DMS114 treated with DMSO at 0.1 percent for 48 hours (cell line): ENCODE measurements at regions not wholly inside any gene's neighbourhood (a gene's known extent, or its start where the extent isn't known, plus 50 kb on each side); places are given as distances from the start of the nearest gene placed in this dataset.

Experiments
- DNase-seq: peaks from one replicate; lab custom pipeline; 2025; ENCODE audit not compliant: unreplicated experiment; lab: John Stamatoyannopoulos, UW

DNA sequence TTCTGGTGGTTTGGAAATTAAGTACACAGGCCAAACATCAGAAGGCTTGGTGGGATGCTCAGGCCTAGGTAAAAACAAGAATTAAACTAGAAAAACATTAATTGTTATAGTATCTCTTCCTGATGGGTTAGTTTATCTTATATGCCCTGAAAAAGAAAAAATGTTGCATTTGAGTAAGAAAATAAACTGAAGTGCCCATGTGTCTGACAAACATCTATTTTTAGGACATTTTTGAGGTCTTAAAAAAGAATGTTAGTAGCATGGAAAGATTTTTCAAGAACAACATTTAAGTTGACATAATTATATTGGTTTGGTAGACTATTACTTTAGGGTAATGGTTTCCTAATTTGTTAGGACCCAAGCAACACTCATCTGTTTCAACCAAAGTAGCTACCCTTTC lies 140.1 kb upstream of the RND3 start:
- no peak for DNase-seq

DNA sequence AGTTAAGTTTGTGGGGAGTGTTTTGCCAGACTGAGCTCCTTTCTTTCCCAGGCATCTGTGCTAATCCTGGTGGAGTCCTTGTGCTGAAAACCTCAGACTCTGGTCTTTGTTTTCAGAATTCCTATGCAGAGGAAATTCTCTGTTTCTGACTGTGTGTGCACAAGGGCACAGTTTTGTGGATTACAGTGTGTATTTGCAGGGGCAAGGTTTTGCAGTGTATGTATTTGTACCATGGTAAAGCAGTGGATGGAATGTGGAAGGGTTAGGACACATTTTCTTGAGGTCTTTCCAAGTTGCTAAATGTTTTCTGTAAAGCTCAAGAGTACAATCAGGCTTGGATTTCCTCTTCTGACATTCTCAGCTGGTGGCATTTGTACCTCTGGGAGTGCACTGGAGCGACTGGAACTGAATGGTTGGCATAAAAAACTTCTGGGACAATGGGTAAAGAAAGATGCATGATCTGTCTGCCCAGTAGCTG lies 139.5 kb upstream of the RND3 start:
- DNase-seq = no peak

DNA sequence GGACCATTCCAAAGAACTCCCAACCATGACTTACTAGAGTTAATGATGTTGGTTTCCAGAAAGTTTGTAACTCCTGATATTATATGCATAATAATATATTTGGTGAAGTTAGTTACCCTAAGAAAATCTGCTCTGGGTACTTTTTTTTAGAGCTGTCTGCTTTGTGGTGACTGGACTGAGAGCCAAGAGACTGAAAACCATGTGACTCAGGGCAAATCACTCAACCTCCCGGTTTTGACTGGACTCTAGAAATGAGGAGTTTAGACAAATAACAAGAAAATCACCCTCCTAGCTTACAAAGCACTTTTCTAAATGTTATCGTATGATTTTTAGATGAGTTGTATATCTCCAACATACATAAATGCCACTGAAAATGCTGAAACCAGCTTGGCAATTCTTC lies 138.3 kb upstream of the RND3 start:
- no peak for DNase-seq

DNA sequence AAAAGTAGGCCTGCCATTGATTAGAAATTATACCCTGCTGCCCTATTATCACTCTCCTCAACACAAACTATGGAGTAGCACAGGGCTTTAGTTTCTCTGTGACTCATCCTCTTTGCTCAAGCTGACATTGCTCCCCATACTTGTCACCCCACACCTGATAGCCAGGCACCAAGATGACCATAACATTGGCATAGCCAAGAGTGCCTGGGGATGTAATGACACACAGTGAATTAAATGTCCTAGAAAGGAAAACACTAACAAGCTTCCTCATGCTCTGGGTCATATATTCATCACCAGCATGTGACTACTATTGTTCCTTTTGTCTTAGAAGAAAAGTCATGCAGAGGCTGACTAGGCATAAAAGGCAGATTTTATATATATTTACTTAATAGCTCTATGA lies 137.8 kb upstream of the RND3 start:
- no peak for DNase-seq

DNA sequence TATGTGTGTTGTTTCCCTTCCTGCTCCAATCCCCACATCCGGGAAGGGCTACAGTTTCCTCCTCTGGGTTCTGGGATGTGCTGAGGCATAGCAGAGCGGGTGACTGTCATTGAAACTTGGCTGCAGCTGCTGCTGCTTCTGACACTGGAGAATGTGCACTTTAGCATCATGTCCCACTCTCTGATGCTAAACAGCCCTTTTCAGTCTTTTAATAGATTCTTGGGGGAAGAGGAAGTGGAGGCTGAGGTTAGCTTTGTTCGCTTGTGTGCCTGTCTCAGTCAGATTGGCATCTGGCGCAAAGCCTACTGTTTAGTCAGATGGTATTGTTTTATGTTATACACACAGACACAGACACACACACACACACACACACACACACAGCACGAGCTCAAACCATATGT lies 136.5 kb upstream of the RND3 start:
- no peak for DNase-seq

DNA sequence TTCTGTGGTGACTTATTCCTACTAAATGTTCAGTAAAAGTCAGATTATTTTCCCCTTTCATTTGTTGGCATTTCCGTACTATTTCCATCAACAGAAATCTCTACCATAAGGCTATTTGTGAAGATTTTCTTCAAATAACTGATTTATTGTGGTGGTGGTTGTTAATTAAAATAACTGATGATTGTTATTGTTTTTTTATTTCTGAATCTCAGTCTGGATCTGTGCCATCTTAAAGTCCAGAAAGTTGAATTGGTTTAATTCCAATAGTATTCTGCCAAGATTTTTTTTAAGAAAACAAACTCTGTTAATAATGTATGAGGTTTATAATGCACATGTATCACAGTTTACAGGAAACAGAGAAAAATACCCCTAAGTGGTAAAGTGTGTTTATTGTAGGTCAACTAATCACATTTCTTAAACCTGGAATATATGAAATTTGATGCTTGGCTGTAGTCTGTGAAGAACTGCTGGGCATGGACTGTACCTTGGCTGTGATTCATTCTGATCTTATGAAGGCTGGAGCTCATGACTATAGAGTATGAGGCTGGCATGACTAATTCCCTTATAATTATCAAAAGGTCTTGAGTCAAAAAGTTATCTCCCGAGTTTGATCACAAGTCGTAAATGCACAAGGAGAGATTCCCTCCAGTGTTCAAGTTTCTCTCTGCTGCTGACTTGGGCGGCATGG lies 134.2 kb upstream of the RND3 start:
- DNase-seq = no peak

DNA sequence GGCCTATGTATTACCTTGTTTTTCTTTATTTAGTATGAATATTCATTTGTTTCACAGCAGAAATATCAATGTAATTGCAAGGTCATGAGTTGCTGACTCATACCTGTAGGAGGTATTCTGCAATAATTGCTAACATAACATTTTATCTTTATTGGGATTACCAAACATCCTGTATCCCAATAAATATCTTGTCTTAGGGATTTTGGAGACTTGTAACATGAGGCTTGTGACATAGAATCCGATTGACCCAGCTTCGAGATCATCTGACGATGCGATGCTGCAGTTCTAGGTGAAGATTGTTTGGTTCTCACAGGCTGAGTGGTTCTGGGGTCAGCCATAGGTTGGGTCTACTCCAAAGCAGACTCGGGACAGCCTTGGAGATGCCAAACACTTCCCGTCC lies 133.4 kb upstream of the RND3 start:
- DNase-seq = no peak

DNA sequence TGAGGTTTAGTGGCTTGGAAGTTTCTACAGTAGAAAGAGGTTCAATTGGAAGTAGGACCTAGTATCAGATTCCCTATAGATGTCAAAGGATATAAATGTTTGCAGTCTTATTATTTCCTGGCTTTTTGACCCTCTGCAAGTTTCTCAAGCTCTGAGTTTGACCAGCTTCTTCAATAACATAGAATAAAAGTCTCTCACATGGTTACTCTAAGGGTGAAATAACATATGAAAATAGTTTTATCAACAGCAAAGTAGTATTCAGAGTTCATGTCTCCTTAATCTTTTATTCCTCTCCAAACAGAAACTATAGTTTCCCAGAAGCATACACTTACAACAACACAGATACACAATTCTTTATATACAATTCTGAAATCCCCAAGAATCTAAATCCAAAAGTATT lies 132.9 kb upstream of the RND3 start:
- no peak for DNase-seq

DNA sequence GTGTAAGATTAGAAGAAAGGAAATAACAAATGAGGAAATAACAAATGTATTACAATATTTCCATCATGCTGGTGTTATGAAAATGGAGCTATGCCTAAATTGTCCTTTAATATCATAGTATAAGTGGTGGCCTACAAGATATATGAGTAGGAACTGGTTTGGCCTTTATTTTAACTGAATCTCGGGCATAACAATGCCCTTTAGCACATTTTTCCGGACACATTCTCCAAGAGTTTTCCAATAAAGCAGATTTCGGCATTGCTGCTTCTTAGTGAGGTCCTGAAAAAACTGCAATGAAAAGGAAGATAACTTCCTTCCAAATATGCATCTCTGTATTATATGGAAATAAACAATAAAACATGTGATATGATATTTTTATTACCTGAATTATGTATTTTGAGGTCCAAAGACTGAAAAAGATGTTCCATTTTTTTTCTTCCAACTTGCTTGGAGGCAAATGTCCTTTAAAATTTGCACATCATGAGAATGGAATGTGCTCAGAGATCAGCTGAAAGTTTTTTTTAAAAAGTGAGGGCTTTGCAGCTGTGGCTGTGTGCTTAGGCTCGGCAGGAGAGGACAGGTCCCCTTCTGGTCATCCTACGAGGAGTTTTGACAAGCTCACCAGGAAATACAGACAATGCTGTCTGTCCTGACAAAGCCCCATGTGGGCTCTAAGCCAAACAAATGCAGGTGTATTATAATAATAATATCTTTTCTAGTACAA lies 132.3 kb upstream of the RND3 start:
- DNase-seq = no peak

DNA sequence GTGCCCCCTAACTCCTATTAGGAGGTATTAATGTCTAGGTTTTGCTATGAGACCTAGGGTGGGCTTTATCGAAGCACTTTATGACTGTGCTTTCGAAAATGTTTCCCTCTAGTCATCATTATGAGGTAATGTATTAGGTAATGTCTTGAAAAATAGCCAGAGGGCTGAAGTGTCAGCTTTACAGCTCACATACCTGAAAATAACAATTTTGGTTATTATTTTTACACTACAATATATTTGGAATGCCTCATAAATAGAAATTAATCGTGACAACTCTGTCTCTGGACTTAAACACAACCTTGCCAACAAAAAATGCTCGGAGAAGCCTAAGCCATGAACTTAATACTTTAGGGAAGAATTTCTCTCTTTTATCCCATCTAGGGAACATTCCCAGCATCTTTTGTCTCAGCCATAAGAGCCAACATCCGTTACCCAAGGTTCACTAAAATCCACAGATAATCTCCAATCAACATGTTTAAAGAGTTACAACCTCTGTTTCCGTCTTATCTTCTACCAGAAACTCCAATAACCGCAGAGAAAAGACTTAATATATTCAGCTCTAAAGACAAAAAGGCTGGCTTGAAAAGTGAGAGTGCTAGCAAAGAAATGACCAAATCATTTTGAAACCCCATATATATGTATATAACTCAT lies 130.9 kb upstream of the RND3 start:
- no peak for DNase-seq

DNA sequence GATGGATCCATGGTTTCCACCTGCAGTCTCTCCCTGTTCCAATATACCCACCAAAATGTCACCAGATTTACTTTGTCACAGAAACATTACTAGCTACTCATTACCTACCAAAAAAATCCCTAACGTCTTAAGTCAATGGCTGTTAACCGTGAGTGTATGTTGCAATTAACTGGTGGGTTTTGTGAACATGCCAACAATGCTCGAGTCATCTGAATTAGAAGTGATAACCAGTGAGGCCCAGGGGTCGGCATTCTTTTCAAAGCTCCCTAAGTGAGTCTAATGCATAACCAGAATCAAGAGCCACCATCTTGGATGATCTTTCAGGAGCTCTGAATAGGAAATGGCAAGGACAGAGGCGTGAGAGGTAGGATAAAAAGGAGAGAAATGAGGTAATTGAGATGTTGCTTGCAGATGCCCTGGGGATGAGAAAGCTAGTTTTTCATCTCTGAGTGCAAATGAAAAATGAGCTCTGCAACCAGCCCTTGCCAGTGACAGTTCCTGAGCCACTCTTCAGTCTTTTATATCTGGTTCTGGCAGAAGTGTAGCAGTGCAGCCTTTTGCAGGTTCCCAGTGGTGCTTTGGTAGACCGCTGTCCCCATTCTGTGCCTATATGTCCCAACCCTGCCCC lies 130.0 kb upstream of the RND3 start:
- DNase-seq = no peak

DNA sequence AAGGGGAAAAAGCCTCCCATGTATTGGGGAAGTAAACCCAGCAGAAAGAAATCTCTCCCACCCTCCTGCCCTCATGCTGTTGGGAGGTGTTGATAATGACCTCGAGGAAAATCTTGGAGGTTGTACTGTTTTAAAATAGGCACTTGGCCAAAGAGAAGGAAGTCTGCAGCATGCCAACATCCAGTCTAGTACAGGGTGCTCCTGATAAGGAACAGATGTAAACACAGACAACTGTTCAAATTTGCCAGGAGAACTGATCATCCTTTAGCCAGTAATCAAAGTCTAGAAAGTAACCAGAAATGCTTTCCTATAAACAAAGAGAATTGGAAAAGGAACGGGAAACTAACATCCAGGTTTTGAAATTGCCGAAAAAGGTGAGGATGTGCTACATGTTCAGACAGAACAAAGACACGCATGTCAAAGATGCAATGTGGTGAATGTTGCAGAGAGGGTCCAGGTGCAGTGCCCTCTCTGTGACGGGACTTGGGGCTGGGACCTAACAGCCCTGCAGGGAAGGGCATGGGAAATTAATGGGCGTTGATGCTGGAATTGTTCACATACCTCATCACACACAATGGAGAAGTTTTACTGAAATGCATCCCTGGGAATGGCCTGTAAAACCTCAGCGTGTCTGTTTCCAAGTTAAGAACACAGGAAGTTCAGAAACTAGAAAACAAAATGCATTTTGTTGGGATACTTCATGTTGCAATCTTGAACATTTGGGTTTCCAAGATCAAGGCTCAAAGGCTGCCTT lies 125.7 kb upstream of the RND3 start:
- no peak for DNase-seq

DNA sequence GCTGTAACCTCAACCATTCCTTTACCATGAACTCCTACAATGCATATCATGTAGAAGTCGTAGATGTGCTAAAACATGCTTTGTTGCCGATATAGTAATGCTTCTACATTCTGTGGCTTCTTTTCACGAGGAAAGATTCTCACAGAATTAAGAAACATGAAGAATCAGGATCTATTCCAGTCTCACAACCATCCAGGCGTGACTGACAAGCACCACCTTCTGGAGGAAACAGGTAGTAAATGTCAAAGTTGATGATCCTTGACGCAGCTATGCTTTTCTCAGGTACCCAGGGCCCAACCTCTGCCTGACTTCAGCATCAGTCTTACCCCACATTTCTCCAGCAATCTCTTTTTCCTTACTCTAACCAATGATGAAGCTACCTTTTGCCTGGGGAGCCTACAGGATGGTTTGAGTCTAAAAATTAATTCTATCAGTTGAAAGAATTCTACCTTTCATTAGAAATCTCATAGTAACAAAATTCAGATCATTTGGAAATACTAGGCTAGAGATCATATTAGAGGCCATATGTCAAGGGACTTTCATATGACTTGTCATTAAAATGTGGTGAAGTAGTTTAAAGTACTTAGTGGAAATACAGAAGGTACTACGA lies 123.3 kb upstream of the RND3 start:
- DNase-seq = no peak

DNA sequence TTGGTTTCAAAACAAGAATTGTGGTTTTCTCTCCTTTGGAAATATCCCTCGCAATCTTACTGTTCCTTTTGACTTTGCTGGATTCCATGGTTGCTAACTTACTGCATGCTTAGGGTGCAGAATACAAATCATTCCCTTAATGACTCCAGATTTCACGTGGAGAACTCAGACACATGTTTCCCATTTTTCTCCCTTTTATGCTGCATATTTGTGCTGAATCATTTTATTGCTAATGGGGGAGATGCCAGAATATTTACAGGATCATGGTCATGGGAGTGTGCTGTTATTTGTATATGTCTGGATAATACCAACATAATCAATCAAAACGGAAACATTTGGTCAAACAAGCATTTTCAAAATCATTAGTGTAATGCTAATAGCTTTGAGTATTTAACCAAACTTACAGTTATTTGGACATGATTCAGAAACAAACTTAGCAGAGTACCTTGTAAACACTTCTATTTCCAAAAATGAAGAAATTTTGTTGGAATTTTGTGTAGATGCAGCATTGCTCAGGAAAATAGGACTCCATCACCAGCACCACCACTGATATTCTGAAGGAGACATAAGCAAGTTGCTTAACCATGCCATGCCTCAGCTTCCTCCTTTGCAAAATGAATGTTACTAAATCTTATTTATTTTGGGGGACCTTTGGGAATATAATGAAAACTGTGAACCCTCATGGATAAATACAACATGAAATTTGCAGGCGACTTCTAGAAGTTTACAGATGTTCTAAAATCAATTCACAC lies 122.5 kb upstream of the RND3 start:
- DNase-seq = no peak

DNA sequence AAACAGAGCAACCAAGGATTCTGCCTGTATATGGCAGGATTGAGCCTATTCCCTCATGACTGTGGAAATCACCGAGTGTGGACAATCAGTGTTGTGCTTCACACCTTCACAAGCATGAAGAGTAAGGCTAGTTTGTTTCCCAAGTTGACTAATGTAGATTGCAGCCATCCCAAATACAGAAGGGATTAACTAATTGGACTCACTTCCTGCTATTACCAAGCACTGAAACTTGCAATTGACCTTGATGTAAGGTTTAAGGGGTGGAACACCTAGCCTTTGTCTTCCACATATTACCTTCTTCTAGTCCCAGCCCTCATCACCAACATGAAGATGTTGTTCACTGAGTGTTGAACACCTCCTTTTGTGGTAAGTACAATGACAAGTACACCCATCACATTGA lies 120.9 kb upstream of the RND3 start:
- no peak for DNase-seq

DNA sequence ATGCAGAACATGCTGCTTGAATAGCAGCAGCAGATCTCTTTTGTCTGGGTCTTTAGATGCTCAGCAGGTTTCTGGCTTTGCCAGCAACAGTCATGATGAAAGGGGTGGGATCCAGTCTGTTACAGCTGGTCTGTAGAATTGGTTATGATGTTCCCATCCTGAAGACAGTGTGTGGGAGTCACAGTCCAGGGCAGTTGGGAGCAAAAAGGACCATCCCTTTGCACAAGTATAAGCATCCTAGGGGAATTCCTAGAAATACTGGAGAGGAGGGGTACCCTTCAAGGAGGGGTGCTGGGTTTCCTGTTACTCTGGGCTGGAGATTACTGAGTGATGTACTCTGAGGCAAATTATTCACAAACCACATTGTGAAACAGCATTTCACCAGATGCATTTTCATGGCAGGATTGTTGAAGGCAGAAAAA lies 119.9 kb upstream of the RND3 start:
- DNase-seq = no peak

DNA sequence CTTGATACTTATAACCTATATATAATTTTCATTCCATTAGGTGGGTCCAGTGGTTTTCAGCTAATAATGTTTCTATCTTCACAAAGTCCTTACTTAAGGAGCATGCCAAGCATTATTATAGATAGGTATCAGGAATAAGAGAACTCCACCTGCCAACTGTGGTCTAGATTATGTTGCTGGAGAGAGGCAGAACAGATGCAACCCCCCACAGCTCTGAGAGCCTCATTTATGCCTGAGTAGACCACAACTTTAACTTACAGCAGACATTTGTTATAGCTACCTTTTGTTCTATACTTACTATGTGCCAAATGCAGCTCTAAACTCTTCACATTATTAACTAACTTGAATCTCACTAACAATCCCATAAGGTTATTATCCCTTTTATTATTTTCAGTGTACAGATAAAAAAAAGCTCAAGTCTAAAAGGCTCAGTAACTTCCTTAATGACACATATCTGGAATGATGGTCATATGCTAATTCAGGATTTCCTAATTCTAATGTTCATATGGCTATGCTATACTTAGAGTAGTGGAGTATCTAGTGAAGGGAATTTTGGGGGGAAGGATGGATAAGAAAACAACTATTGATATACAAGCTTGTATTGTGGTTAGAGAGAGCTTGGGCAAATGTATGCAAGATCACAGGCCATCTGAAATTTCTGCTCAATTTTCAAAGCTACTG lies 119.1 kb upstream of the RND3 start:
- no peak for DNase-seq

DNA sequence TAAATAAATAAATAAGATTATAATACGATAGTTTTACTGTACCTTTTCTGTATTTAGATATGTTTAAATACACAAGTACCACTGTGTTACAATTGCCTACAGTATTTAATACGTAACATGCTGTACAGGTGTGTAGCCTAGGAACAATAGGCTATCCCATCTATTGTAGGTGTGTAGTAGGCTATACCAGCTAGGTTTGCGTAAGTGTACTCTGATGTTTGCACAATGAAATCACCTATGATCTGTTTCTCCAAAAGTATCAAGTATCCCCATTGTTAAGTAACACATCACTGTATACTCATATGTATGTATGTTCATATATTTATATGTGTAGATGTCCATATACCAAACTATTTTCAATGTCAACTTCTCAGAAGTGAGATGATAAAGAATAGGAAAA lies 118.2 kb upstream of the RND3 start:
- no peak for DNase-seq

DNA sequence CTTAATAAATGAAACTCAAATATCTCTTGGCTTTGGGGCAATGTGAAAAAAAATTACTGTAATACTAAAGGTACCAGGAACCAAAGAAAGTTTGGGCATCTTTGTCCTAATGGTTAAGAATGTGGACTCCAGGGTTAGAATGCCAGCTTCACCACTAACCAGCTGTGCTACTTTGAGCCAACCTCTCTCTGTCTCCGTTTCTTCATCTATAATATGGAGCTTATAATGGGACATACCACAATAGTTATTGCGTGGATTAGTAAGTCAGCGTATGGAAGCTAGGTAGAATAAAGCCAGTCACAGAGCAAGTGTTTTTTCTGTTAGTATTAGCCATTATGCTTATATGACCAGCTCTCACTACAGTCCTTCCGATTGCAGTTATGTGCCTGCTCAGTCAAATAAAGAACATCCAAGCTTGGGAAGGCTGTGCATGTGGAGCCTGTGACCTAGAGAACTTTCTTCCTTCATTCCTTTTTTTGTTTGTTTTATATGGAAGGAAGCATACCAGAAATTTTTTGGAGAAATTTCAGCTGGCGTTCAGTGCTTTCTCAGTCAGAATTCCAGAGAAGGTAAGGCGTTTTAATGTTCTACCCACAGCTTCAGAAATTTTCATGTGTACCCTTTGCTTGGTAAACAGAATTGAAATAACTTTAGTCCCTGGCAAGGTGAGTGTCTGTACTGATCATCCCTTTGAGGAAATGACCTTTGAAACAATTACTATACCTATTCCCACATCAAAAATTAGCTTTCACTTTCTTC lies 114.0 kb upstream of the RND3 start:
- no peak for DNase-seq
